Ishikawa (cell line): ENCODE measurements at regions not wholly inside any gene's neighbourhood (a gene's known extent, or its start where the extent isn't known, plus 50 kb on each side); places are given as distances from the start of the nearest gene placed in this dataset.

Source experiments
- CEBPB ChIP-seq: IDR thresholded peaks from 2 replicates; pipeline ENCODE4 v1.6.1; 2012
- USF1 ChIP-seq: IDR thresholded peaks from 2 replicates; pipeline ENCODE4 v1.6.1; 2012
- TF ChIP-seq, protein P1 (sequence below): IDR thresholded peaks from 2 replicates; pipeline ENCODE4 v1.6.1; 2012; ENCODE audit warnings: low read depth, mild to moderate bottlenecking

DNA sequence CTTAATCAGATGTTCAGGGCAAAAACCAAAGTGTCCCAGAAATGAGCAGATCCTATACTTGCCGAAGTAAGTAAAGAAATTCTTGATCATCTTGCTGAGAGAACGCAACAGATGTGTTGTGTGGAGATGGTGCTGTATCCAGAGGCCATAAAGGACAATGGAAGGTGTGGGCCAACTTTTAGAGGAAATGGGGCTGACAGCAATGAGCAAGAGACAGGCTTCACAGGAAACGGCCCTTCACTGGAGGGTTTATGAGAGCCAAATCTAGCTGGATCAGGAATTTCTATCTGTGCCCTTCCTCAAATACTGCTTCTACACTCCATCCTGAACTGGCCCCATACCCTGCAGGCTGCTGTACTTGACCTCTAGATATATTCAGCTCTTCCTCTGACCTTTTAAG, 583.9 kb upstream of the DIPK2B start:
- no peak for TF ChIP-seq CEBPB
- TF ChIP-seq, protein P1, sequence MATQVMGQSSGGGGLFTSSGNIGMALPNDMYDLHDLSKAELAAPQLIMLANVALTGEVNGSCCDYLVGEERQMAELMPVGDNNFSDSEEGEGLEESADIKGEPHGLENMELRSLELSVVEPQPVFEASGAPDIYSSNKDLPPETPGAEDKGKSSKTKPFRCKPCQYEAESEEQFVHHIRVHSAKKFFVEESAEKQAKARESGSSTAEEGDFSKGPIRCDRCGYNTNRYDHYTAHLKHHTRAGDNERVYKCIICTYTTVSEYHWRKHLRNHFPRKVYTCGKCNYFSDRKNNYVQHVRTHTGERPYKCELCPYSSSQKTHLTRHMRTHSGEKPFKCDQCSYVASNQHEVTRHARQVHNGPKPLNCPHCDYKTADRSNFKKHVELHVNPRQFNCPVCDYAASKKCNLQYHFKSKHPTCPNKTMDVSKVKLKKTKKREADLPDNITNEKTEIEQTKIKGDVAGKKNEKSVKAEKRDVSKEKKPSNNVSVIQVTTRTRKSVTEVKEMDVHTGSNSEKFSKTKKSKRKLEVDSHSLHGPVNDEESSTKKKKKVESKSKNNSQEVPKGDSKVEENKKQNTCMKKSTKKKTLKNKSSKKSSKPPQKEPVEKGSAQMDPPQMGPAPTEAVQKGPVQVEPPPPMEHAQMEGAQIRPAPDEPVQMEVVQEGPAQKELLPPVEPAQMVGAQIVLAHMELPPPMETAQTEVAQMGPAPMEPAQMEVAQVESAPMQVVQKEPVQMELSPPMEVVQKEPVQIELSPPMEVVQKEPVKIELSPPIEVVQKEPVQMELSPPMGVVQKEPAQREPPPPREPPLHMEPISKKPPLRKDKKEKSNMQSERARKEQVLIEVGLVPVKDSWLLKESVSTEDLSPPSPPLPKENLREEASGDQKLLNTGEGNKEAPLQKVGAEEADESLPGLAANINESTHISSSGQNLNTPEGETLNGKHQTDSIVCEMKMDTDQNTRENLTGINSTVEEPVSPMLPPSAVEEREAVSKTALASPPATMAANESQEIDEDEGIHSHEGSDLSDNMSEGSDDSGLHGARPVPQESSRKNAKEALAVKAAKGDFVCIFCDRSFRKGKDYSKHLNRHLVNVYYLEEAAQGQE = no peak
- no peak for TF ChIP-seq USF1
